KMS-11 (cell line): ENCODE measurements at regions not wholly inside any gene's neighbourhood (a gene's known extent, or its start where the extent isn't known, plus 50 kb on each side); places are given as distances from the start of the nearest gene placed in this dataset.

Source experiments
- H2AFZ ChIP-seq: fragments of 200-600 bp; sonication (generic); 2 replicates; pipeline ENCODE4 v1.6.1; 2016; ENCODE audit warnings: antibody characterized with exemption, mixed run types, low read depth
- H3K27ac ChIP-seq: fragments of 200-600 bp; sonication (generic); 2 replicates; pipeline ENCODE4 v1.6.1; 2016; ENCODE audit warnings: mild to moderate bottlenecking, mixed run types
- H3K27me3 ChIP-seq: fragments of 200-600 bp; sonication (generic); 2 replicates; pipeline ENCODE4 v1.6.1; 2017; ENCODE audit warnings: mild to moderate bottlenecking, low read depth, mixed run types, moderate library complexity; ENCODE audit not compliant: insufficient read depth
- H3K36me3 ChIP-seq: fragments of 200-600 bp; sonication (generic); 2 replicates; pipeline ENCODE4 v1.6.1; 2017; ENCODE audit warnings: mild to moderate bottlenecking, mixed run types; ENCODE audit not compliant: insufficient read depth
- H3K4me1 ChIP-seq: fragments of 200-600 bp; sonication (generic); 2 replicates; pipeline ENCODE4 v1.6.1; 2016; ENCODE audit warnings: mild to moderate bottlenecking, low read depth, mixed run types; ENCODE audit not compliant: poor library complexity, severe bottlenecking
- H3K4me2 ChIP-seq: fragments of 200-600 bp; sonication (generic); 2 replicates; pipeline ENCODE4 v1.7.0; 2016; ENCODE audit warnings: mild to moderate bottlenecking, mixed run types
- H3K4me3 ChIP-seq: fragments of 200-600 bp; sonication (generic); IDR thresholded peaks from 2 replicates; pipeline ENCODE4 v1.6.1; 2017; ENCODE audit warnings: low read depth, low read length, mixed read lengths; ENCODE audit not compliant: insufficient read depth
- H3K79me2 ChIP-seq: fragments of 200-600 bp; sonication (generic); 2 replicates; pipeline ENCODE4 v1.6.1; 2016; ENCODE audit warnings: low read depth, mixed run types; ENCODE audit not compliant: insufficient read depth
- H3K9ac ChIP-seq: fragments of 200-600 bp; sonication (generic); 2 replicates; pipeline ENCODE4 v1.6.1; 2016; ENCODE audit warnings: mild to moderate bottlenecking, mixed run types
- H4K20me1 ChIP-seq: fragments of 200-600 bp; sonication (generic); 2 replicates; pipeline ENCODE4 v1.6.1; 2016; ENCODE audit warnings: mild to moderate bottlenecking, mixed run types; ENCODE audit not compliant: insufficient read depth
- TF ChIP-seq, protein P1 (sequence below): fragments of 200-600 bp; sonication (generic); conservative IDR thresholded peaks from 2 replicates; pipeline ENCODE4 v1.6.1; 2017; ENCODE audit warnings: low read depth, mild to moderate bottlenecking, antibody characterized with exemption, low read length, moderate library complexity, mixed read lengths

DNA sequence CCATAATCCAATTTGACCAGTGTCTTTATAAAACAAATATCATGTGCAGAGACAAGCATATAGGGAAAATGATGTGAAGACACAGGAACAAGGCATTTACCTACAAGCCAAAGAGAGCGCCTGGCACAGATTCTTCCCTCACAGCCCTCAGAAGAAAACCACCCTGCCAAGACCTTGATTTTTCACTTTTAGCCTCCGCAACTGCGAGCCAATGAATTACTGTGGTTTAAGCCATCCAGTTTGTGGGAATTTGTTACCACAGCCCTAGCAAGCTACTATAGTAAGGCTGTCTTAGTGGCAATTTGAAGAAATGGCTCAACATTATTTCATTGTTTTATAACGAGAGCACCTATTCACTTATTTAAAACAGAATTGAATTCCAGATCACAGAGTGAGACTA, 85.7 kb upstream of the CCDC190 start:
- H3K79me2 ChIP-seq = no peaks in the 10 kb centered on the region
- no peak overlapping the region for H3K4me2 ChIP-seq
- H3K4me3 ChIP-seq = no peak overlapping the region
- no peak overlapping the region for H3K27ac ChIP-seq
- no peak overlapping the region for H2AFZ ChIP-seq
- H3K9ac ChIP-seq = no peak overlapping the region
- no peaks in the 10 kb centered on the region; the same call in 1 of the 2 replicates for H4K20me1 ChIP-seq
- TF ChIP-seq, protein P1, sequence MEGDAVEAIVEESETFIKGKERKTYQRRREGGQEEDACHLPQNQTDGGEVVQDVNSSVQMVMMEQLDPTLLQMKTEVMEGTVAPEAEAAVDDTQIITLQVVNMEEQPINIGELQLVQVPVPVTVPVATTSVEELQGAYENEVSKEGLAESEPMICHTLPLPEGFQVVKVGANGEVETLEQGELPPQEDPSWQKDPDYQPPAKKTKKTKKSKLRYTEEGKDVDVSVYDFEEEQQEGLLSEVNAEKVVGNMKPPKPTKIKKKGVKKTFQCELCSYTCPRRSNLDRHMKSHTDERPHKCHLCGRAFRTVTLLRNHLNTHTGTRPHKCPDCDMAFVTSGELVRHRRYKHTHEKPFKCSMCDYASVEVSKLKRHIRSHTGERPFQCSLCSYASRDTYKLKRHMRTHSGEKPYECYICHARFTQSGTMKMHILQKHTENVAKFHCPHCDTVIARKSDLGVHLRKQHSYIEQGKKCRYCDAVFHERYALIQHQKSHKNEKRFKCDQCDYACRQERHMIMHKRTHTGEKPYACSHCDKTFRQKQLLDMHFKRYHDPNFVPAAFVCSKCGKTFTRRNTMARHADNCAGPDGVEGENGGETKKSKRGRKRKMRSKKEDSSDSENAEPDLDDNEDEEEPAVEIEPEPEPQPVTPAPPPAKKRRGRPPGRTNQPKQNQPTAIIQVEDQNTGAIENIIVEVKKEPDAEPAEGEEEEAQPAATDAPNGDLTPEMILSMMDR = no peak
- no peaks in the 10 kb centered on the region for H3K27me3 ChIP-seq
- H3K36me3 ChIP-seq = no peaks in the 10 kb centered on the region
- H3K4me1 ChIP-seq = peaks cover 16% of the 10 kb centered on the region

DNA sequence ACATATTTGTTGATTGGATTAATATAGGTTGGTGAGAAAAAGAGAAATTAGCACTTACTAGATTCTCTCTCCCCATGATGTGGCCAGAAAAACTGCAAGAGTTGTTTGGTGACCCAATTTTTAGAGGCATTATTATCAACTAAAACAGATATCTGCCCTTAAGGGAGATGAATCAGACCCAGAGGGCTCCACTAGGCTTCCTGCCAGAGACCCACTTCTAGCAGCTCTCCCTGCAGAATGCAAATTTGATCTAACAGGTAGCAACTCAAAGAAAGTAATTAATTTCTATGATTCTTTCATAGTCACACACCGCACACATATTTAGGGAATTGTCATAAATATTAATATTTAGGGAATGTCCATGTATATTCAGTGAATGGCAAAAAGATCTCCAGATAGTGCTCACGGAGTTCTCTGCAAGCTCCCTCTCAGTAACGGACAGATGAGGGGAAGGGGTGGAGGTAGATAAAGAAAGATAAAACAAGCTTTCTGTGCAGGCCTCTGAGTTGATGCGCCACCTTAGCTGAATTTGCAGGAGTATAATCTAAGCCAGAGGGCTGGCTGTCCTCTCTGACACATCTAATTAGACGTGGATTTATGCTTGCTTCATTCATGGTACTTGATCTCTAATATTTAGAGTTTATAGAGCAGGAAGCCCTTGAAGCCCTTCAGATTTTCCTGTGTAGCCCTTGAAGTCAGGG, 84.1 kb upstream of the CCDC190 start:
- Histone ChIP-seq H3K9ac (no peak overlapping the region), H4K20me1 (no peaks in the 10 kb centered on the region; the same call in 1 of the 2 replicates), H3K36me3 (no peaks in the 10 kb centered on the region), H3K27me3 (no peaks in the 10 kb centered on the region), H2AFZ (no peak overlapping the region), H3K79me2 (no peaks in the 10 kb centered on the region), H3K4me3 (no peak overlapping the region), H3K27ac (no peak overlapping the region), H3K4me2 (no peak overlapping the region), H3K4me1 (no peaks in the 10 kb centered on the region)
- TF ChIP-seq, protein P1 = no peak

DNA sequence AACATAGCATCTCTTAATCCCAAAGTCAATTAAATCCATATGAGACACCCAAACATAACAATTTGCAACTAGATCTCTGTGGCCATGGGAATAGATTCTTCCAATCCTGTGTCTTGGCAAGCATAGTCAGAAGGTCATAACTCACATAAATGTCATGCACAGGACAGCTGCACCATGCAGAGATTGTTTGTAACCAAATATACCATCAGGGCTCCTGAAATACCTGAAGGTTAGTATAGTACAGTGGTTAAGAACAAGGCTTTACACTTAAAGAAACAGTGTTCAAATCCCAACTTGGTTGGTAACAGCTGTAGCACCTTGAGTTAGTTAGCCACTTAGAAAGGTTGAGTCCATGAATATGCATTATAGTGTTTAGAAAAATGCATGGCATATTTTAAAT, 82.6 kb upstream of the CCDC190 start:
- TF ChIP-seq, protein P1 = no peak
- no peaks in the 10 kb centered on the region; the same call in 1 of the 2 replicates for H4K20me1 ChIP-seq
- no peak overlapping the region for H2AFZ ChIP-seq
- no peaks in the 10 kb centered on the region for H3K36me3 ChIP-seq
- no peaks in the 10 kb centered on the region for H3K4me1 ChIP-seq
- H3K27me3 ChIP-seq = no peaks in the 10 kb centered on the region
- no peak overlapping the region for H3K9ac ChIP-seq
- H3K79me2 ChIP-seq = no peaks in the 10 kb centered on the region
- no peak overlapping the region for H3K4me2 ChIP-seq
- H3K4me3 ChIP-seq = no peak overlapping the region
- no peak overlapping the region for H3K27ac ChIP-seq

DNA sequence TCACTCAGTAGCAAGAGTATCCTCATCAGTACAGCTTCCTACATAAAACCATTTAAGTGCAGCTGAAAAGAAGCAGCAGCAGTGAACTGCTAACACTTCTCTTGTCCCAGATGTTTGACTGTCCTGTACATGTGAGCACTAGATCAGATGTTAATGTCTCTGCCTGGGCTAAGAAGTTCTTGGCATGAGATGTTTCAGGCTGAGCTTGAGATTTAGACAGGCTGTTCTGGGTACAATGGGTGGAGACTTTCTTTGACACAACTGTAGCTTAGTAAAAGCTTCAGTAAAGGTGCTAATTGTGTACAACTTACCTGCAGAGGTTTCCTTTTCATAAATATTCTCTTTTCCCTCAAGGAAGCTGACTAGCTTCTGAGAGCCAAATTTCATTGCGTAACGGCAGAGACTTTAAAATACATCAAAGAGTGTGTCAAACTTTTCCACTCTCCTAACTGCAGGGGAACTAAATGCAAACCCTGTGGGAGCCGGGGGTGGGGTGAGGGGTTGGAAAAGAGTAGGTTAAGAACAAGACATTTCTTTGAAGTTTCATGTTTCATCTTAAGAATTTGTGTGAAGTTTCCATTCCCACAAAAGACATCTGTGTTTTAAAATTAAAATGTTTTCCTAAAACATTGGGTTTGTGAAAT, 82.1 kb upstream of the CCDC190 start:
- Histone ChIP-seq H4K20me1 (no peaks in the 10 kb centered on the region; the same call in 1 of the 2 replicates), H2AFZ (no peak overlapping the region), H3K36me3 (no peaks in the 10 kb centered on the region), H3K4me3 (no peak overlapping the region), H3K27me3 (no peaks in the 10 kb centered on the region), H3K27ac (no peak overlapping the region), H3K9ac (no peak overlapping the region), H3K4me1 (no peaks in the 10 kb centered on the region), H3K79me2 (no peaks in the 10 kb centered on the region), H3K4me2 (no peak overlapping the region)
- TF ChIP-seq, protein P1 = no peak
